ENCODE measurements at regions not wholly inside any gene's neighbourhood (a gene's known extent, or its start where the extent isn't known, plus 50 kb on each side); places are given as distances from the start of the nearest gene placed in this dataset.
"Not testable (repeated sequence)": the region's sequence is repeated elsewhere in the genome, so short reads cannot be mapped to it uniquely, and the experiment has no call there.

DNA sequence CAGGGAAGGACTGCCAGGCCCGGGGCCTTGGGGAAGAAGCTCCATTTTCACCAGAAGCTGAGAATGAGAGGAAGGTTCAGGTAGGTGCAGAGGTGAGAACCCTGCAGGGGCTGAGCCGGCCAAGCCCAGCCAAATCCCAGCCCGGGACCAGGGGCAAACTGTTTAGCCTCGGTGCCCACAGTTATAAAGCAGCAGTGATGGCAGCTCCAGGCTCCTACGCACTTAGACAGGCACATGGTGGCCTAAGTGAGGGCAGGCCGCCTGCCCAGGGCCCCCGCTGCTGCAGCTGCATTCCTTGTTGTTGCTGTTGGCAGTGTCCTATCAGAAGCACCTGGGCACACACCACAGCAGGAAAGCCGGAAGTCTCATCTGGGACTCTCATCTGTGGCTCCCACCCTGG lies 159.9 kb upstream of the FOXD4L5 start:
- no peak for DNase-seq (ENCODE audit: low read depth in 2 of 2)
- no peak overlapping the region for H3K4me3 ChIP-seq (replicated peaks in 1 of 2; ENCODE audit: low read depth in 2 of 2, low read length in 2 of 2)
- TF ChIP-seq, protein P1, sequence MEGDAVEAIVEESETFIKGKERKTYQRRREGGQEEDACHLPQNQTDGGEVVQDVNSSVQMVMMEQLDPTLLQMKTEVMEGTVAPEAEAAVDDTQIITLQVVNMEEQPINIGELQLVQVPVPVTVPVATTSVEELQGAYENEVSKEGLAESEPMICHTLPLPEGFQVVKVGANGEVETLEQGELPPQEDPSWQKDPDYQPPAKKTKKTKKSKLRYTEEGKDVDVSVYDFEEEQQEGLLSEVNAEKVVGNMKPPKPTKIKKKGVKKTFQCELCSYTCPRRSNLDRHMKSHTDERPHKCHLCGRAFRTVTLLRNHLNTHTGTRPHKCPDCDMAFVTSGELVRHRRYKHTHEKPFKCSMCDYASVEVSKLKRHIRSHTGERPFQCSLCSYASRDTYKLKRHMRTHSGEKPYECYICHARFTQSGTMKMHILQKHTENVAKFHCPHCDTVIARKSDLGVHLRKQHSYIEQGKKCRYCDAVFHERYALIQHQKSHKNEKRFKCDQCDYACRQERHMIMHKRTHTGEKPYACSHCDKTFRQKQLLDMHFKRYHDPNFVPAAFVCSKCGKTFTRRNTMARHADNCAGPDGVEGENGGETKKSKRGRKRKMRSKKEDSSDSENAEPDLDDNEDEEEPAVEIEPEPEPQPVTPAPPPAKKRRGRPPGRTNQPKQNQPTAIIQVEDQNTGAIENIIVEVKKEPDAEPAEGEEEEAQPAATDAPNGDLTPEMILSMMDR (IDR thresholded peaks at IDR 0.05; ENCODE audit: low read depth, low read length), result no peak

DNA sequence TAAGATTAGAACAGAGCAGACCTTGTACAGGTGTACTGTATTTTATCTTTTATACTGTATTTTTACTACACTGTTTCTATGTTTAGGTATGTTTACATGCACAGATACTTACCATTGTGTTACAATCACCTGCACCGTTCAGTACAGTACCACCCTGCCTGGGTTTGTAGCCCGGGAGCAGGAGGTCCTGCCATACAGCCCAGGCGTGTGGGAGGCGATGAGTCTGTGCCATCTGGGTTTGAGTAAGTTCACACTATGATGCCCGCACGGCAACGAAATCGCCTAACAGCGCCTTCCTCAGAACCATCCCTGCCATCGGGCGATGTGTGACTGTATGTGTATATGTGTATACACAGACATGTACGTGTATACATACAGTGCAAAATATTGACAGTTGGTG lies 157.1 kb upstream of the FOXD4L5 start:
- not testable (repeated sequence) for H3K4me3 ChIP-seq (replicated peaks in 1 of 2; ENCODE audit: low read depth in 2 of 2, low read length in 2 of 2); DNase-seq (ENCODE audit: low read depth in 2 of 2)

GRCh38 chr9:65441324-65441920 lies 156.4 kb upstream of the FOXD4L5 start:
- DNase-seq (ENCODE audit: low read depth in 2 of 2), result not testable (repeated sequence)

DNA sequence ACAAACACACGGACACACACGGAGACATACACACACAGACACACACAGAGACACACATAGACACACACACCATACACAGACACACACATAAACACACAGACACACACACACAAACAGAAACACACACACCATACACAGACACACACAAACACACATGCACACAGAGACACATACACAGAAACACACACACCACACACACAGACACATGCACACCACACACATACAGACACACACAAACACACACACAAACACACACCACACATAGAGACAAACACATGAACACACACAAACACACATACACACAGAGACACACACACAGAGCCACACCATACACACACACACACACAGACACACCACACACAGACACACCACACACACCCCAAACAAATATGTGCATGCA lies 152.7 kb upstream of the FOXD4L5 start:
- TF ChIP-seq, protein P1 (IDR thresholded peaks at IDR 0.05; ENCODE audit: low read depth, low read length), result no peak

More at GRCh38 chr9:65441324-65441920, 156.4 kb upstream of the FOXD4L5 start:
- H3K4me3 ChIP-seq (replicated peaks in 1 of 2; ENCODE audit: low read depth in 2 of 2, low read length in 2 of 2), result not testable (repeated sequence)

GRCh38 chr9:65435464-65435863 lies 150.5 kb upstream of the FOXD4L5 start:
- DNase-seq (ENCODE audit: low read depth in 2 of 2), result no peak
- no peak overlapping the region for H3K4me3 ChIP-seq (replicated peaks in 1 of 2; ENCODE audit: low read depth in 2 of 2, low read length in 2 of 2)
- TF ChIP-seq, protein P1 (IDR thresholded peaks at IDR 0.05; ENCODE audit: low read depth, low read length), result no peak

More for the DNA sequence above, 152.7 kb upstream of the FOXD4L5 start:
- no peak for DNase-seq (ENCODE audit: low read depth in 2 of 2)
- no peak overlapping the region for H3K4me3 ChIP-seq (replicated peaks in 1 of 2; ENCODE audit: low read depth in 2 of 2, low read length in 2 of 2)

GRCh38 chr9:65432722-65433323 lies 147.8 kb upstream of the FOXD4L5 start:
- no peak for DNase-seq (ENCODE audit: low read depth in 2 of 2)
- TF ChIP-seq, protein P1 (IDR thresholded peaks at IDR 0.05; ENCODE audit: low read depth, low read length), result no peak
- H3K4me3 ChIP-seq (replicated peaks in 1 of 2; ENCODE audit: low read depth in 2 of 2, low read length in 2 of 2), result no peak overlapping the region

- TF ChIP-seq, protein P1 (IDR thresholded peaks at IDR 0.05; ENCODE audit: low read depth, low read length), result no peak
- no peak overlapping the region for H3K4me3 ChIP-seq (replicated peaks in 1 of 2; ENCODE audit: low read depth in 2 of 2, low read length in 2 of 2)
- DNase-seq (ENCODE audit: low read depth in 2 of 2), result no peak
These were observed 147.0 kb upstream of the FOXD4L5 start for GRCh38 chr9:65432051-65432450.

DNA sequence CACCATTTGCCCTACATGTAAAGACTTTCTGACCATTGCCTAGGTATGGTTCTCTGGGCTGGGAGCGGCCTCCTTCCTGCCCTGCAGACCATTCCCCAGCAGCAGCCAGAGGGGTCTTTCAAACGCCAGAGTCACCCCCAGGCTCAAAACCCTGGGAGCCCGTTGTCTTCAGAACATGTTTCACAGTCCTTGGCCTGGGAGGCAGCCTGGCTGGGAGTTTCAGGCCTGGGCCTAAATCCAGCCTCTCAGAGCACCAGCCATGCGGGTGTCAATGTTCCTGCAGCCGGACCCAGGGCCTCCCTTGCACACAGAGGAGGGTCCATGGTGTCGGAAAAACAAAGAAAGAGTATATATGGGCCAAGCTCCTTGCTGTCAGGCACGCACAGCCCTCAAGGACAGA lies 145.2 kb upstream of the FOXD4L5 start:
- H3K4me3 ChIP-seq (replicated peaks in 1 of 2; ENCODE audit: low read depth in 2 of 2, low read length in 2 of 2), result no peak overlapping the region
- DNase-seq (ENCODE audit: low read depth in 2 of 2), result no peak
- TF ChIP-seq, protein P1 (IDR thresholded peaks at IDR 0.05; ENCODE audit: low read depth, low read length), result no peak

GRCh38 chr9:65427361-65427760 lies 142.4 kb upstream of the FOXD4L5 start:
- H3K4me3 ChIP-seq (replicated peaks in 1 of 2; ENCODE audit: low read depth in 2 of 2, low read length in 2 of 2); DNase-seq (ENCODE audit: low read depth in 2 of 2): not testable (repeated sequence)

DNA sequence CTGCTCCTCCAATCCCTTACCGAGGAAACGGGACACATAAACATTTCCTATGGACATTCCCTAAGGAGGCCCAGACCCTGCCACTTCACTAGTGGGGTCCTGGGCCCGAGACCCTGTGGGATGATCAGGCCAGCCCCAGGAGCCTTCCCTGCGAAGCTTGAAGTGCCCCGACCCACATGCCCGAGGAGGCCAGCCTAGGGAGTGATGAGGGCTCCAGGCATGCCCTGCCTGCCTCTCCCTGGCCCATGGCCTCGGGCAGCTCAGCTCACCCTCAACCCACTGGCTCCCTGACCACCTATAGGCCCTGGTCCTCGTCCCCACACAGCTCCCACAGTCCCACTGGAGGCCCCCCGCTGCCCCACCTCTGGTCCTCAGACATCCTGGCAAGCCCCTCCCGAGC lies 141.8 kb upstream of the FOXD4L5 start:
- DNase-seq (ENCODE audit: low read depth in 2 of 2), result not testable (repeated sequence)

More for the DNA sequence above, 141.8 kb upstream of the FOXD4L5 start:
- not testable (repeated sequence) for H3K4me3 ChIP-seq (replicated peaks in 1 of 2; ENCODE audit: low read depth in 2 of 2, low read length in 2 of 2)

All from cardiac fibroblast (primary cell).